Ishikawa (cell line): ENCODE measurements at regions not wholly inside any gene's neighbourhood (a gene's known extent, or its start where the extent isn't known, plus 50 kb on each side); places are given as distances from the start of the nearest gene placed in this dataset.

ENCODE experiments used
- CEBPB ChIP-seq: IDR thresholded peaks from 2 replicates; pipeline ENCODE4 v1.6.1; 2012
- EP300 ChIP-seq: IDR thresholded peaks from 2 replicates; pipeline ENCODE4 v1.6.1; 2012; ENCODE audit warnings: borderline replicate concordance
- FOXM1 ChIP-seq: IDR thresholded peaks from 2 replicates; pipeline ENCODE4 v1.6.1; 2012; ENCODE audit warnings: low read depth, borderline replicate concordance
- NFIC ChIP-seq: IDR thresholded peaks from 2 replicates; pipeline ENCODE4 v1.6.1; 2012
- RAD21 ChIP-seq: IDR thresholded peaks from 2 replicates; pipeline ENCODE4 v1.6.1; 2012; ENCODE audit warnings: low read depth
- TAF1 ChIP-seq: IDR thresholded peaks from 2 replicates; pipeline ENCODE4 v1.6.1; 2012; ENCODE audit warnings: low read depth, mild to moderate bottlenecking
- TCF12 ChIP-seq: IDR thresholded peaks from 2 replicates; pipeline ENCODE4 v1.6.1; 2012; ENCODE audit warnings: low read depth
- TEAD4 ChIP-seq: IDR thresholded peaks from 2 replicates; pipeline ENCODE4 v1.6.1; 2012
- YY1 ChIP-seq: IDR thresholded peaks from 2 replicates; pipeline ENCODE4 v1.6.1; 2012; ENCODE audit warnings: low read depth
- TF ChIP-seq, protein P1 (sequence below): IDR thresholded peaks from 2 replicates; pipeline ENCODE4 v1.6.1; 2012
- TF ChIP-seq, protein P2 (sequence below): IDR thresholded peaks from 2 replicates; pipeline ENCODE4 v1.6.1; 2012; ENCODE audit warnings: low read depth, mild to moderate bottlenecking

DNA sequence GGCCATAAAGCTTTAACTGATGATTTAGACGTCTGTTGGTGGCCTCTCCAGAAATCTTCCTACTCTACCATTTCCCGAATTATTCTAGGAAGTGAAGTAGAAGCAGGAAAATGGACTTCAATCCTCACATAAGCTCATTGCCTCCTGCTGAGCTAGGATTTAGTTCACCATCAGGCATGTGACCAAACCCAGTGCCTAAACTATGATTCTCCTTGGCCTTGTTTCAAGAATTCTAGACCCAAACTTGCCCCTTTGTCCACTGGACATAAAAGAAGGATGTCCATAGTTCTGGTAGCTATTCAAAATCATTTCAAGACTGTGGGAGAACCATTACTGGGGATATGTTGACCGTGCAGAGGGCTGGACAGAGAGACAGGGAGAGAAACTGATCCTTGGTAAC lies 105.8 kb downstream of the C12orf50 start:
- TF ChIP-seq RAD21, result no peak
- no peak for TF ChIP-seq EP300
- TF ChIP-seq YY1, result no peak
- TF ChIP-seq, protein P1, sequence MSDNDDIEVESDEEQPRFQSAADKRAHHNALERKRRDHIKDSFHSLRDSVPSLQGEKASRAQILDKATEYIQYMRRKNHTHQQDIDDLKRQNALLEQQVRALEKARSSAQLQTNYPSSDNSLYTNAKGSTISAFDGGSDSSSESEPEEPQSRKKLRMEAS, result no peak
- no peak for TF ChIP-seq TAF1
- TF ChIP-seq TCF12, result no peak
- TF ChIP-seq NFIC, result no peak
- TF ChIP-seq, protein P2, sequence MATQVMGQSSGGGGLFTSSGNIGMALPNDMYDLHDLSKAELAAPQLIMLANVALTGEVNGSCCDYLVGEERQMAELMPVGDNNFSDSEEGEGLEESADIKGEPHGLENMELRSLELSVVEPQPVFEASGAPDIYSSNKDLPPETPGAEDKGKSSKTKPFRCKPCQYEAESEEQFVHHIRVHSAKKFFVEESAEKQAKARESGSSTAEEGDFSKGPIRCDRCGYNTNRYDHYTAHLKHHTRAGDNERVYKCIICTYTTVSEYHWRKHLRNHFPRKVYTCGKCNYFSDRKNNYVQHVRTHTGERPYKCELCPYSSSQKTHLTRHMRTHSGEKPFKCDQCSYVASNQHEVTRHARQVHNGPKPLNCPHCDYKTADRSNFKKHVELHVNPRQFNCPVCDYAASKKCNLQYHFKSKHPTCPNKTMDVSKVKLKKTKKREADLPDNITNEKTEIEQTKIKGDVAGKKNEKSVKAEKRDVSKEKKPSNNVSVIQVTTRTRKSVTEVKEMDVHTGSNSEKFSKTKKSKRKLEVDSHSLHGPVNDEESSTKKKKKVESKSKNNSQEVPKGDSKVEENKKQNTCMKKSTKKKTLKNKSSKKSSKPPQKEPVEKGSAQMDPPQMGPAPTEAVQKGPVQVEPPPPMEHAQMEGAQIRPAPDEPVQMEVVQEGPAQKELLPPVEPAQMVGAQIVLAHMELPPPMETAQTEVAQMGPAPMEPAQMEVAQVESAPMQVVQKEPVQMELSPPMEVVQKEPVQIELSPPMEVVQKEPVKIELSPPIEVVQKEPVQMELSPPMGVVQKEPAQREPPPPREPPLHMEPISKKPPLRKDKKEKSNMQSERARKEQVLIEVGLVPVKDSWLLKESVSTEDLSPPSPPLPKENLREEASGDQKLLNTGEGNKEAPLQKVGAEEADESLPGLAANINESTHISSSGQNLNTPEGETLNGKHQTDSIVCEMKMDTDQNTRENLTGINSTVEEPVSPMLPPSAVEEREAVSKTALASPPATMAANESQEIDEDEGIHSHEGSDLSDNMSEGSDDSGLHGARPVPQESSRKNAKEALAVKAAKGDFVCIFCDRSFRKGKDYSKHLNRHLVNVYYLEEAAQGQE, result no peak
- TF ChIP-seq TEAD4, result no peak
- no peak for TF ChIP-seq CEBPB
- TF ChIP-seq FOXM1, result no peak
